ENCODE measurements at regions not wholly inside any gene's neighbourhood (a gene's known extent, or its start where the extent isn't known, plus 50 kb on each side); places are given as distances from the start of the nearest gene placed in this dataset.

- intact Hi-C loops (cut with micrococcal nuclease; ENCODE audit: unreplicated experiment), result no loop called here
- H2AFZ ChIP-seq (ENCODE audit: low read length), result no peak overlapping the region
- FAIRE-seq (no peak), DNase-seq (ENCODE audit: low spot score) (no peak), ATAC-seq (no peak)
- H3K79me2 ChIP-seq (ENCODE audit: insufficient read depth, low read length), result no peaks in the 10 kb centered on the region
- H3K27ac ChIP-seq (ENCODE audit: extremely low read length, insufficient read depth, low read length), result no peak overlapping the region
- H3K9ac ChIP-seq (ENCODE audit: insufficient read depth, low read depth, low read length), result no peak overlapping the region
- ChIA-PET CTCF (ENCODE audit: low intra/inter-chr PET ratio, low total read pairs) (no interaction called here), POLR2A (no interaction called here)
- no peak overlapping the region for H3K4me3 ChIP-seq (replicated peaks in 1 of 3; ENCODE audit: insufficient read depth in 1 of 3, low read depth in 2 of 3, low read length in 3 of 3)
- H3K4me2 ChIP-seq (ENCODE audit: low read depth, low read length), result no peak overlapping the region
- no peak for TF ChIP-seq ZUFSP (CRISPR knock-in tag; IDR thresholded peaks at IDR 0.05; ENCODE audit: borderline replicate concordance)
- no peak for TF ChIP-seq IRF2 (CRISPR knock-in tag; IDR thresholded peaks at IDR 0.05)
- H4K20me1 ChIP-seq (ENCODE audit: insufficient read depth, low read length), result no peaks in the 10 kb centered on the region
- in situ Hi-C loops (cut with HindIII; ENCODE audit: extremely low pct_ligation_motif_present, low pct_unique_long_range_greater_than_20kb), result no loop called here
- H3K27me3 ChIP-seq (ENCODE audit: control insufficient read depth in 1 of 2, insufficient read depth in 2 of 2, low read length in 2 of 2), result peaks cover 22 to 83% of the 10 kb centered on the region in 2 experiments
- no peaks in the 10 kb centered on the region for H3K9me3 ChIP-seq (ENCODE audit: low read length)
- peaks cover 11% of the 10 kb centered on the region; the same call in 1 of the 2 replicates for H3K4me1 ChIP-seq (ENCODE audit: insufficient read depth, low read length)
- WGBS (ENCODE audit: low lambda C conversion rate), result 38% methylated on average over 11 of the region's 17 CpGs
- no peaks in the 10 kb centered on the region for H3K36me3 ChIP-seq (replicated peaks in 1 of 2; ENCODE audit: control insufficient read depth in 1 of 2, insufficient read depth in 2 of 2, low read length in 2 of 2)
- no TSS peak for BruUV-seq (replicated peaks)
These were observed 132.7 kb upstream of the LPCAT1 start for GRCh38 chr5:1656271-1656975.

GRCh38 chr5:1655496-1656270 is 131.9 kb upstream of the LPCAT1 start:
- no peak for DNase-seq (ENCODE audit: low spot score)
- H3K9me3 ChIP-seq (ENCODE audit: low read length), result no peaks in the 10 kb centered on the region
- ChIA-PET POLR2A (no interaction called here), CTCF (ENCODE audit: low intra/inter-chr PET ratio, low total read pairs) (no interaction called here)
- H2AFZ ChIP-seq (ENCODE audit: low read length), result no peak overlapping the region
- no peaks in the 10 kb centered on the region for H4K20me1 ChIP-seq (ENCODE audit: insufficient read depth, low read length)
- intact Hi-C loops (cut with micrococcal nuclease; ENCODE audit: unreplicated experiment) (no loop called here), in situ Hi-C loops (cut with HindIII; ENCODE audit: extremely low pct_ligation_motif_present, low pct_unique_long_range_greater_than_20kb) (no loop called here)
- 41% methylated on average over 20 of the region's 27 CpGs for WGBS (ENCODE audit: low lambda C conversion rate)
- no TSS peak for BruUV-seq (replicated peaks)
- H3K4me3 ChIP-seq (replicated peaks in 1 of 3; ENCODE audit: insufficient read depth in 1 of 3, low read depth in 2 of 3, low read length in 3 of 3), result no peak overlapping the region
- H3K36me3 ChIP-seq (replicated peaks in 1 of 2; ENCODE audit: control insufficient read depth in 1 of 2, insufficient read depth in 2 of 2, low read length in 2 of 2), result no peaks in the 10 kb centered on the region
- H3K9ac ChIP-seq (ENCODE audit: insufficient read depth, low read depth, low read length), result no peak overlapping the region
- H3K4me2 ChIP-seq (ENCODE audit: low read depth, low read length), result no peak overlapping the region
- no peak for FAIRE-seq
- H3K27me3 ChIP-seq (ENCODE audit: control insufficient read depth in 1 of 2, insufficient read depth in 2 of 2, low read length in 2 of 2), result peaks cover 17 to 80% of the 10 kb centered on the region in 2 experiments
- H3K27ac ChIP-seq (ENCODE audit: extremely low read length, insufficient read depth, low read length), result no peak overlapping the region
- 0 out of 3 replicates have a peak, but pooled peaks have one; percentile 5 for ATAC-seq
- H3K79me2 ChIP-seq (ENCODE audit: insufficient read depth, low read length), result no peaks in the 10 kb centered on the region
- H3K4me1 ChIP-seq (ENCODE audit: insufficient read depth, low read length), result peaks cover 11% of the 10 kb centered on the region; the same call in 1 of the 2 replicates
- TF ChIP-seq NKX3-1 (CRISPR knock-in tag; IDR thresholded peaks at IDR 0.05) (no peak), SALL2 (CRISPR knock-in tag; IDR thresholded peaks at IDR 0.05) (no peak), ZBTB7A (CRISPR knock-in tag; IDR thresholded peaks at IDR 0.05) (no peak), NCOA5 (CRISPR knock-in tag; IDR thresholded peaks at IDR 0.05) (no peak), ZBTB10 (CRISPR knock-in tag; IDR thresholded peaks at IDR 0.05; ENCODE audit: borderline replicate concordance) (no peak), CBX2 (IDR thresholded peaks at IDR 0.05; ENCODE audit: low read depth, low read length) (no peak), CBX2 (CRISPR knock-in tag; IDR thresholded peaks at IDR 0.05; ENCODE audit: low read depth) (no peak), HMG20B (CRISPR knock-in tag; conservative IDR thresholded peaks at IDR 0.05) (no peak)

Data from HepG2 (cell line).